Esophagus muscularis mucosa (tissue), 4 donors: ENCODE measurements at regions not wholly inside any gene's neighbourhood (a gene's known extent, or its start where the extent isn't known, plus 50 kb on each side); places are given as distances from the start of the nearest gene placed in this dataset.

Experiments used
- DNase-seq: peaks from one replicate; pipeline ENCODE4 v3.0.0-alpha.2; 2017; ENCODE audit errors: extremely low spot score
- H3K27ac ChIP-seq, 4 donors: fragments of 200-600 bp; sonication (generic); replicated peaks in 1 of 4; 1 replicate in 3 of 4; 2 replicates in 1 of 4; pipeline ENCODE4 v1.5.1; 2016 to 2019; ENCODE audit warnings: mild to moderate bottlenecking in 1 of 4
- H3K27me3 ChIP-seq, 4 donors: fragments of 200-600 bp; sonication (generic); one replicate each; pipeline versions ENCODE4 v1.5.1 to v1.6.0; 2016 to 2019
- H3K36me3 ChIP-seq, 4 donors: fragments of 200-600 bp; sonication (generic); one replicate each; pipeline ENCODE4 v1.5.1; 2016 to 2019
- H3K4me1 ChIP-seq, 4 donors: fragments of 200-600 bp; sonication (generic); one replicate each; pipeline ENCODE4 v1.5.1; 2016 to 2019
- H3K4me3 ChIP-seq, 4 donors: fragments of 200-600 bp; sonication (generic); 1 replicate in 2 of 4; 2 replicates in 2 of 4; pipeline ENCODE4 v1.5.1; 2016 to 2019; ENCODE audit warnings: mild to moderate bottlenecking in 4 of 4, moderate library complexity in 1 of 4
- H3K9me3 ChIP-seq, 4 donors: fragments of 200-600 bp; sonication (generic); 1 replicate in 3 of 4; 2 replicates in 1 of 4; pipeline ENCODE4 v1.5.1; 2016 to 2019
- CTCF ChIP-seq, 3 experiments: fragments of 200-600 bp in 2 of 3; fragments of 450-650 bp in 1 of 3; sonication (generic) in 2 of 3; IDR thresholded peaks; one replicate each; pipeline ENCODE4 v1.5.1; 2017 to 2019; ENCODE audit warnings: antibody characterized with exemption in 3 of 3, mild to moderate bottlenecking in 2 of 3, moderate library complexity in 1 of 3
- EP300 ChIP-seq: sonication (generic); formaldehyde crosslinking; IDR thresholded peaks from one replicate; pipeline ENCODE4 v1.6.1; 2017; ENCODE audit warnings: antibody characterized with exemption
- POLR2A ChIP-seq: fragments of 450-650 bp; IDR thresholded peaks from one replicate; pipeline ENCODE4 v1.6.1; 2017; ENCODE audit warnings: antibody characterized with exemption, moderate library complexity, mild to moderate bottlenecking, low read depth
- POLR2AphosphoS5 ChIP-seq, 2 donors: sonication (generic); formaldehyde crosslinking; IDR thresholded peaks; one replicate each; pipeline ENCODE4 v1.6.1; 2017; ENCODE audit warnings: antibody characterized with exemption in 2 of 2
- WGBS: methylation state at CpG from one replicate; pipeline ENCODE4 v1.1.5; 2018; 5-methylcytosine and 5-hydroxymethylcytosine counted together
- intact Hi-C: fragments of 100-400 bp; cut with DNase I; formaldehyde crosslinking; loops from one replicate; pipeline ENCODE4 v1.15.1; 2023

- H3K4me3 ChIP-seq: no peak overlapping the region
- no peak overlapping the region for H3K27ac ChIP-seq
- DNase-seq: no peak
- H3K36me3 ChIP-seq: no peaks in the 10 kb centered on the region
- TF ChIP-seq POLR2A: no peak
- no peak for TF ChIP-seq EP300
- no peak for TF ChIP-seq POLR2AphosphoS5 (IDR thresholded peaks at IDR 0.05)
- no peak for TF ChIP-seq CTCF (IDR thresholded peaks at IDR 0.05)
- H3K4me1 ChIP-seq: no peaks in the 10 kb centered on the region
- 90% methylated on average over 3 of the region's 3 CpGs for WGBS
- H3K9me3 ChIP-seq: no peaks in the 10 kb centered on the region
- no peaks in the 10 kb centered on the region for H3K27me3 ChIP-seq
- intact Hi-C loops: no loop called here
Measured at GRCh38 chr2:51998890-51999289, 967.0 kb upstream of the NRXN1 start.

- intact Hi-C loops: no loop called here
- Histone ChIP-seq H3K27me3 (no peaks in the 10 kb centered on the region), H3K4me1 (no peaks in the 10 kb centered on the region), H3K4me3 (no peak overlapping the region), H3K9me3 (no peaks in the 10 kb centered on the region), H3K27ac (no peak overlapping the region), H3K36me3 (no peaks in the 10 kb centered on the region)
- no peak for DNase-seq
- 90% methylated on average over 2 of the region's 2 CpGs for WGBS
- TF ChIP-seq POLR2A: no peak
- TF ChIP-seq CTCF (IDR thresholded peaks at IDR 0.05): no peak
- TF ChIP-seq EP300: no peak
- TF ChIP-seq POLR2AphosphoS5 (IDR thresholded peaks at IDR 0.05): no peak
Measured at GRCh38 chr2:51997571-51997970, 965.6 kb upstream of the NRXN1 start.

- H3K4me3 ChIP-seq: no peak overlapping the region
- H3K27me3 ChIP-seq: no peaks in the 10 kb centered on the region
- H3K9me3 ChIP-seq: no peaks in the 10 kb centered on the region
- no peak for DNase-seq
- TF ChIP-seq POLR2A: no peak
- TF ChIP-seq EP300: no peak
- no peak for TF ChIP-seq POLR2AphosphoS5 (IDR thresholded peaks at IDR 0.05)
- no peak for TF ChIP-seq CTCF (IDR thresholded peaks at IDR 0.05)
- no peaks in the 10 kb centered on the region for H3K4me1 ChIP-seq
- intact Hi-C loops: no loop called here
- no peak overlapping the region for H3K27ac ChIP-seq
- WGBS: 82% methylated on average over 1 of the region's 1 CpG
- no peaks in the 10 kb centered on the region for H3K36me3 ChIP-seq
Measured at GRCh38 chr2:51995293-51995692, 963.4 kb upstream of the NRXN1 start.

GRCh38 chr2:51994123-51994763 is 962.3 kb upstream of the NRXN1 start:
- Histone ChIP-seq H3K36me3 (no peaks in the 10 kb centered on the region), H3K4me1 (no peaks in the 10 kb centered on the region), H3K4me3 (no peak overlapping the region), H3K9me3 (no peaks in the 10 kb centered on the region), H3K27me3 (no peaks in the 10 kb centered on the region), H3K27ac (no peak overlapping the region)
- DNase-seq: no peak
- TF ChIP-seq CTCF (IDR thresholded peaks at IDR 0.05) (no peak), EP300 (no peak), POLR2AphosphoS5 (IDR thresholded peaks at IDR 0.05) (no peak), POLR2A (no peak)
- WGBS: 85% methylated on average over 1 of the region's 1 CpG
- intact Hi-C loops: no loop called here

- Histone ChIP-seq H3K27ac (no peak overlapping the region), H3K27me3 (no peaks in the 10 kb centered on the region), H3K36me3 (no peaks in the 10 kb centered on the region), H3K9me3 (no peaks in the 10 kb centered on the region), H3K4me3 (no peak overlapping the region), H3K4me1 (peaks cover 0 to 5% (median 1%) of the 10 kb centered on the region in 4 donors)
- TF ChIP-seq EP300: no peak
- TF ChIP-seq POLR2A: no peak
- TF ChIP-seq POLR2AphosphoS5 (IDR thresholded peaks at IDR 0.05): no peak
- TF ChIP-seq CTCF (IDR thresholded peaks at IDR 0.05): no peak
- DNase-seq: no peak
- intact Hi-C loops: no loop called here
Measured at GRCh38 chr2:51990684-51991083, 958.8 kb upstream of the NRXN1 start.
